ENCODE measurements at regions not wholly inside any gene's neighbourhood (a gene's known extent, or its start where the extent isn't known, plus 50 kb on each side); places are given as distances from the start of the nearest gene placed in this dataset.
A peak's percentile ranks its signal among the peaks of the same experiment; 100 is the strongest.
"Not testable (repeated sequence)": the region's sequence is repeated elsewhere in the genome, so short reads cannot be mapped to it uniquely, and the experiment has no call there.

DNA sequence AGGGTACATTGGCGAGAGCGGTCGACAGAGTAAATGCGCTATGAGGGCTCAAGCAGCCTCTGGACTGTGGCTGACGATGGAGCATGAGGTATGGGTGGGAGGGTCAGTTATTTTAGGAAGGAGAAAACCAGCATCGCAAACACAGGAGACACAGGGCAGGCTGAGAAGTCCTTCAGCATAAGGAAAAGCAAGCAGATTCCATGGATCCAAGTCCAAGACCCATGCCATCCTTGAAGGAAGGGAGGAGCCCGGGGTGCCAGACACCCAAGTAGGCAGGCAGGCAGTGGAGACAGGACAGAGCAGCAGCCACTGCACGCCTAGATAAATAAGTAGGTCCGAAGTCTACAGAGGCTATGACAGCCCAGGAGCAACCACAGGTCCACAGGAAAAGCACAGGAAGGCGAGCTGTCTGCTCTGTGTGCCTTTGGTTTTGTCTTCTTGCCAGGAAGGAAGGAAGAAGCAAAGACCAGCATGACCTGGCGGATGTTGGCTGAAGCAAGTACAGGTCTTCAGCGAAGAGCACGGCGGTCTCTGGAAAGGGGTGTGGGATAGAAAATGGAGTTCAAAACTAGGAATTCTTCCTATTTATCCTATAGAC, 76.4 kb upstream of the SLC45A1 start:
- no peak for DNase-seq (ENCODE audit: insufficient read length, low spot score)
- FAIRE-seq = no peak
- TF ChIP-seq POLR2A (IDR thresholded peaks at IDR 0.05; ENCODE audit: low read depth, low read length) = no peak

DNA sequence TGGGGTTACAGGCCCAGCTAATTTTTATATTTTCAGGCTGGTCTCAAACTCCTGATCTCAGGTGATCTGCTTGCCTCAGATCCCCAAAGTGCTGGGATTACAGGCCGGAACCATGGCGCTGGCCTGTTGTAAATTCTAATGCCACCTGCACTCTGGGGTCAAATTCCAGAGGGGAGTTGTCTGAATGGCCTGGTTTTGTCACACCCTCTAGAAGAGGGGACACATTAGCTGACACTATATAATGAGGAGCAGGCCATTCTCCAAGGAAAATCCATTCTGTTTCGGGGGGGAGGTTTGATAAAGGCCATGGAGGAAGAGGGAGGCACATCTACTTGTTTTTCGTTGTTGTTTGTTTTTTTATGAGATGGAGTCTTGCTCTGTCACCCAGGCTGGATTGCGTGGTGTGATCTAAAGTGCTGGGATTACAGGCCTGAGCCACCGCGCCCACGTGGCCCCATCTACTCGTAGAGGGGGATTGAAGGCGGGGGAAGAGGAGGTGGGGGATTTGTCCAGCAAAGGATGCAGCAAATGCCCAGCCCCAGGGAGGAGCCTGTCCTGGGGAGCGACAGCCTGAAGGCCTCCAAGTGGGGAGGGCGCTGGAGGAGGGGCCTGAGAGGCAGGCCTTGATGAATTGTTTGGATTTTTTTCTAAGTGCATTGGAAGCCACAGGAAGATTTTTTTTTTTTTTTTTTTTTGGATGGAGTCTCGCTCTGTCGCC, 78.4 kb upstream of the SLC45A1 start:
- no peak for DNase-seq (ENCODE audit: insufficient read length, low spot score)
- no peak for FAIRE-seq
- TF ChIP-seq POLR2A (IDR thresholded peaks at IDR 0.05; ENCODE audit: low read depth, low read length) = no peak

DNA sequence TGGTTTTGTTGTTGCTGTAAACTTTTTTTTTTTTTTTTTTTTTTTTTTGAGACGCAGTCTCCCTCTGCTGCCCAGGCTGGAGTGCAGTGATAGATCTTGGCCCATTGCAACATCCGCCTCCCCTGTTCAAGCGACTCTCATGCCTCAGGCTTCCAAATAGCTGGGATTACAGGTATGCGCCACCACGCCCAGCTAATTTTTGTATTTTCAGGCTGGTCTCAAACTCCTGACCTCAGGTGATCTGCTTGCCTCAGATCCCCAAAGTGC, 78.9 kb upstream of the SLC45A1 start:
- TF ChIP-seq POLR2A (IDR thresholded peaks at IDR 0.05; ENCODE audit: low read depth, low read length) = no peak
- DNase-seq (ENCODE audit: insufficient read length, low spot score) (no peak), FAIRE-seq (no peak)

DNA sequence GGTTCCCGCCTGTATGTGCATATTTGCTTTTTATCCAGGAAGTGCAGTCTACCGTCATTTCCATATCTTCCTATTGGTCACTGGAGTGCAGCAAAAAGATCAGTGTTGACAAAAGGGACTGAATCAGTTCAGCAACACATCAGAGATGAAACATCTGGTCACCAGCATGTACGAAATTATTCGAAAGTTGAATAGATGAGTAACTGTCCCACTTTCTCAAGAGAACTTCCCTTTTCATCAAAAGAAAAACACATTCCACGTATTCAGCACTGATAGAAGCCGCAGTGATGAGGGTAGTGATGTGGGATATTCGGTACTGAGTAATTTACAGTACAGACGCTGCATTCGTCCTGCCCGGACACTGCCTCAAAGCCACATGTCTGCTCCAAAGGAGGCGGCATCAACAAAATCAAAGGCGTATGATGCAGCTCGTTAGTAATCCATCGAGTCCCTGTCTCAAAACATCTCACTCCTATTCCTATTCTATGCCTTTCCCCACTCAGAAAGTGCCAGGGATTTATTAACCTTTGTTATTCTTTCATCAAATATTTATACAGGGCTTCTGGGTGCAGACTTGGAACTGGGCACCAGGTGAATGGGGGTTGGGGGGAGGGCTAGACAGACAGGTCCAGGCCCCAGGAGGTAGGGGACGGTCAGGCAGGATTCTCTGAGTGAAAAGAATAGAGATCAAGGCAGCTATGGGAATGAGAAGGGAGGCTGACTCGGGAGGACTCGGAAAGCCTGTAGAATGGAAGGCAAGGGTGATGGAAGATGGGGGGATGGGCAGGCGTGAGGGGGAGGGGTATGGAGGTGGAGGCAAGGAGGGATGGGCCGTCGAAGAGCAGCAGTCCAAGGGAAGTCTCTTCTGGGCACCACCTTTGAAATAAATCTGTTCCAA, 79.5 kb upstream of the SLC45A1 start:
- DNase-seq (ENCODE audit: insufficient read length, low spot score) = peak; percentile 26
- peak; percentile 76 for FAIRE-seq
- TF ChIP-seq POLR2A (IDR thresholded peaks at IDR 0.05; ENCODE audit: low read depth, low read length) = no peak

DNA sequence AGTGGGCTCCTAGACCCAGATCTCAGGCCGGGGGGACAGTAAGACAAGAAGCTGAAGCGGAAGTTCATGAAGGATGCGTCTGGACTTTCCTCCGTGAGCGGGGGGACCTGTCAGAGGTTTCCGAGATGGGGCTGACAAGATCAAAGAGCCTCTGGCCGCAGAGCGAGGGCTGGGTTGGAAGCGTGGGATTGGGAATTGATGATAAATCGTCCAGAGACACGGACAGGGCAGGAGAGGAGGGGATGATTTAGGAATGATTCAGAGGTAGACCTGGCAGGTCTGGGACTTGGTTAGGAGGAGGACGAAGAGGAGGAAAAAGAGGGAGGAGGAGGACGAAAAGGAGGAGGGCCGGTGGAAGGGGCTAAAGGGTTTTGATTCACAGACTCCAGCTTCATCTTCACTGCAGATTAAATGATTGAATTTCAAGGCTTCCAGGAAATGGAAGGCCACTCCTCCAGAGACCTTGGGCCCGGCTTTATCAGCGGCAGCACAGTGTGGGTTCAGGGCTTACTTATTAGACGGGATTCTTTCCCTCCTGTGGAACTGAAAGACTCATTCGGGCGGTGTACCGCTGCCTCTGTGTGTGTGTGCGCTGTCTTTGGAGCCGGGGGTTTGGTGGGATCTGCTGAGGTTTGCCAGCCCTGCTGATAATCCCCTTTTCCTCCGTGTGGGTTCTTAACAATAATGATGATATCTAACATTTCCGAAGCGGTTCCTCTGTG, 85.7 kb upstream of the SLC45A1 start:
- FAIRE-seq (no peak), DNase-seq (ENCODE audit: insufficient read length, low spot score) (no peak)
- no peak for TF ChIP-seq POLR2A (IDR thresholded peaks at IDR 0.05; ENCODE audit: low read depth, low read length)

DNA sequence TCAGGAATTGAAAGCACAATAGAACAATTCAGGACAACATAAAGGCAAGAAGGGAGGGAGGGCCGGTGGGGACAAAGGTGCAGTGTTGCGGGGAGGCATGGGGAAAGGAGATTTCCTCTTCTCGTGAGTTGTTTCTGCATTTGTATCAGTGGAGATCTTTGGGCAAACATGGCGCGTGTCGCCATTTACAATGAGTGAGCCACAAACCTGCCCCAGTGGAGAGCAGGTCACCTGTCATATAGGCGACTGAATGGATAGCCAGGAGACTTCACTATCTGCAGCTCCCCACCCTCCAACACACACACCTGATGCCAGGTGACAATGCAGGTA, 87.7 kb upstream of the SLC45A1 start:
- FAIRE-seq (no peak), DNase-seq (ENCODE audit: insufficient read length, low spot score) (no peak)

DNA sequence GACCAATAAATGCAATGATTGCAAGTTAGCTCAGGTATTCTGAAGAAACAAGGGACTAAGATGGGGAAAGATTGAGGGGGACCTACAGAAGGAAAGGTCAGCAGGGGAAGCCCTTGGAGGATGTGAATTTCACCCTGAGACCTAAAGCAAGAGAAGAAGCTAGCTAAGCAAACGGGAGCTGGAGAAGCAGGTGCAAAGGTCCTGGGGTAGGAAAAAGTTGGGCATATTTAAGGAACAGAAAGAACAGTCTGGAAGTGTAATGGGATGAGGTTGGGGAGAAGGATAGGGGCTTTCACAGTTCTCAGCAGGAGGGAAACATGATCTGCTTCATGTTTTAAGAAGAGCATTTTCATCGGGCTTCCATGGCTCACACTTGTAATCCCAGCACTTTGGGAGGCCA, 89.7 kb upstream of the SLC45A1 start:
- no peak for DNase-seq (ENCODE audit: insufficient read length, low spot score)
- no peak for FAIRE-seq
- TF ChIP-seq POLR2A (IDR thresholded peaks at IDR 0.05; ENCODE audit: low read depth, low read length) = no peak

More for the DNA sequence above, 87.7 kb upstream of the SLC45A1 start:
- TF ChIP-seq POLR2A (IDR thresholded peaks at IDR 0.05; ENCODE audit: low read depth, low read length) = no peak

DNA sequence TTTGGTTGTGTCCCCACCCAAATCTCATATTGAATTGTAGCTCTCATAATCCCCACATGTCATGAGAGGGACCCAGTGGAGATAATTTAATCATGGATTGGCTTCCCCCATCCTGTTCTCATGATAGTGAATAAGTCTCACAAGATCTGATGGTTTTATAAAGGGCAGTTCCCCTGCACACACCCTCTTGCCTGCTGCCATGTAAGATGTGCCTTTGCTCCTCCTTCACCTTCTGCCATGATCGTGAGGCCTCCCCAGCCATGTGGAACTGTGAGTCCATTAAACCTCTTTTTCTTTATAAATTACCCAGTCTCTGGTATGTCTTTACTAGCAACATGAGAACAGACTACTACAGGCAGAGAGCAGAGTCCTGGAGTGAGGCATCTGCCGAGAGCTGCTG, 90.2 kb upstream of the SLC45A1 start:
- FAIRE-seq = not testable (repeated sequence)

DNA sequence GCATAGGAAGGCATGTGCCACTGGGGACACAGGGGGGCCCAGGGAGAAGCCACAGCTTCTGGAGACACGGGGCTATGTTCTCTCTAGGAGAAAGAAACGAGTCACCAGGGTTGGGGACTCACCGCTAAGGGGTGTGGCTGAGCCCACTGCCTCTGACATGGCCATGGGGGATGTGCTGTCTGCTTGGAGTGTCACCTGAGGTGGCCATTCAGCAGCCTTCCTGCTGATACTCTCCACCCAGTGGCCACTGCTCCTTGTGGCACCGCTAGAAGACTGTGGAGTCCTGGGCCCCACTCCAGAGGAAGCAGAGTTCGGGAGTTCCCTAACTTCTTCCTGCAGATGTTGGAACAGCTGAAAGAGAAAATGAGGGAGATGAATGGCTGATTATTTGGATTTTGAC, 91.2 kb upstream of the SLC45A1 start:
- FAIRE-seq = no peak
- TF ChIP-seq POLR2A (IDR thresholded peaks at IDR 0.05; ENCODE audit: low read depth, low read length) = no peak
- DNase-seq (ENCODE audit: insufficient read length, low spot score) = no peak

More for the DNA sequence above, 90.2 kb upstream of the SLC45A1 start:
- DNase-seq (ENCODE audit: insufficient read length, low spot score) = not testable (repeated sequence)

DNA sequence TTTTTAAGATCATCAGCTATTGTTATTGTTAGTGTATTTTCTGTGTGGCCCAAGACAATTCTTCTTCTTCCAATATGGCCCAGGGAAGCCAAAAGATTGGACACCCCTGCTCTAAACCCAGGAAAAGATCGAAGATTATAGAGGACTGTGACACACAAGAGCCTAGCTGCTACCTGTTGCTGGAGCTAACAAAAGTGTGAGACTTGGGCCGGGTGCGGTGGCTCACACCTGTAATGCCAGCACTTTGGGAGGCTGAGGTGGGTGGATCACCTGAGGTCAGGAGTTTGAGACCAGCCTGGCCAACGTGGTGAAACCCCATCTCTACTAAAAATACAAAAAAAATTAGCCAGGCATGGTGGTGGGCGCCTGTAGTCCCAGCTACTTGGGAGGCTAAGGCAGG, 91.9 kb upstream of the SLC45A1 start:
- FAIRE-seq; DNase-seq (ENCODE audit: insufficient read length, low spot score): not testable (repeated sequence)

DNA sequence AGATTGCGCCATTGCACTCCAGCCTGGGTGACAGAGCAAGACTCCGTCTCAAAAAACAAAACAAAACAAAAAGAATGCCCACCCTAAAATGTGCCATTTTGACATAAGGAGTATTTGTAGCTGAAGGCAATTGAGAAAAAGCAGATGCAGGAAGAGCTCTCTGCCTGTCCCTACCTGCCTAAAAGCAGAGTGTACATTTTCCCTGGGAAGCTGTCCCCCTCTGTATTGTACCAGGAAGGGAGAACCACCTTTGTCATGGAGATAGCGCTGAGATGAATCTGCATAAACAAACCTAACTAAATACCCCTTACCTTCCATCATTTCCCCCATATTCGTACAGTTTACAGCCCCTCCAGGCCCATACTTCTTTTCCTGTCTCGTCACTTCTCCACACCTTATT, 94.4 kb upstream of the SLC45A1 start:
- TF ChIP-seq POLR2A (IDR thresholded peaks at IDR 0.05; ENCODE audit: low read depth, low read length) = no peak
- DNase-seq (ENCODE audit: insufficient read length, low spot score) = no peak
- FAIRE-seq = no peak

DNA sequence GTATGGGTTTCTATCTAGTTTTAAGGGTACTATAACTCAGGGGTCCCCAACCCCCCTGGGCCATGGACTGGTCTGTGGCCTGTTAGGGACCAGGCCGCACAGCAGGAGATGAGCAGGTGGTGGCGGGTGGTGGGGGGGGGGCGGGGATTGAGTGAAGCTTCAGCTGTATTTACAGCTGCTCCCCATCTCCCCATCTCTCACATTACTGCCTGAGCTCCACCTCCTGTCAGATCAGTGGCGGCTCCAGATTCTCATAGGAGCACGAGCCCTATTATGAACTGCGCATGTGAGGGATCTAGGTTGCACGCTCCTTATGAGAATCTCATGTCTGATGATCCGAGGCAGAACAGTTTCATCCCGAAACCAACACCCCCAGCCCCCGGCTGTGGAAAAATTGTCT, 95.1 kb upstream of the SLC45A1 start:
- no peak for TF ChIP-seq POLR2A (IDR thresholded peaks at IDR 0.05; ENCODE audit: low read depth, low read length)
- DNase-seq (ENCODE audit: insufficient read length, low spot score) (no peak), FAIRE-seq (no peak)

DNA sequence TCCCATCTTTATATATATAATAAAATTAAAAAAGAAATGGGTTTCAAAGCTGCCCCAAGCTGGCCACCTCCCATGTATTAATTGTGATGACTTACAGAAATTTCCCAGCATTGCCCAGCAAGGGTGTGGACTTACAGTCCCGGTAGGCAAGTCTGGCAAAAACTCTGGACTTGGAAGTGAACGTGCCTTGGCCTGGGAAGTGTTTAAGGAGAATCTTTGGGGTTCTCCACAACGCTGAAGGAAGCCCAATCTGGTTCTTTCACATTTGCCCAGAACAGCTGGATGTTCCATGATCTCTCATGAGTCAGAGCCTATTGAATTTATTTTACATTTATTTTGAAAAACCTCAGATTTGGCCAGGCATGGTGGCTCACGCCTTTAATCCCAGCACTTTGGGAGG, 98.4 kb upstream of the SLC45A1 start:
- no peak for TF ChIP-seq POLR2A (IDR thresholded peaks at IDR 0.05; ENCODE audit: low read depth, low read length)
- no peak for DNase-seq (ENCODE audit: insufficient read length, low spot score)
- FAIRE-seq = no peak

DNA sequence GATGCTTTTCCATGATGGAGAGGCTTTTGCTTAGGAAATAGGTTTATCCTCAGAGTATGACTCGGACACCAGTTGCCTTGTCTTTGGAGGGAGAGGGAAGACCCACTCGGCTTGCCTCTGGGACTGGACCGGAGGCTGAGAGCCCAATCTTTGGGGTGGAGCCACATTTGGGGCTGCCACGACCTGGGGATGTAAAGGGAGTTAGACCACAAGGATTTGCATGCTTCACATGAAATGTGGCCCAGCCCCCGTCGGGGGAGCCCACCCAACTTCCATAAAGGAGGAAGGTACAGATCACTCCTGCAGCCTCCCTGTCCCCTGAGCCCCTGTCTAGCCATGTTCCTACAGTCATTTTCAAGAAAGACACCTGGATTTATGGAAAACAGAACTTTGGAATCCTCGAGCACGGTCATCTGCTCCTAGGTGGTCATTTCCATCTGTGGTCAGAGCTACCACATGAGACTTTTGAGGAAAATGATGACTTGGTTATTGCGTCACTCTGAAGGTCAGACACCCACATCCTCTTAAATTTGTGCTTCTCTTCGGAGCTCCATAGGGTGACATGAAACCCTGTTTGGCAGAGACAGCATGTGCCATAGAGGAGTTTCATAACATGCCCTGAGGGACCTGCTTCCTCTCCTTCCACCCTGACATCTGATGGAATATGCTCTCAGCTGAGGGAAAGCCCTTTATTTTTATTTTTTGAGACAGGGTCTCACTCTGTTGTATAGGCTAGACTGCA, 99.4 kb upstream of the SLC45A1 start:
- TF ChIP-seq POLR2A (IDR thresholded peaks at IDR 0.05; ENCODE audit: low read depth, low read length) = no peak
- FAIRE-seq = no peak

More for the DNA sequence above, 99.4 kb upstream of the SLC45A1 start:
- no peak for DNase-seq (ENCODE audit: insufficient read length, low spot score)
